Activated naive CD4-positive, alpha-beta T cell treated with anti-CD3 and anti-CD28 coated beads, Interleukin-2, amount 50 U/mL, for 24 hours (primary cell): ENCODE measurements at regions not wholly inside any gene's neighbourhood (a gene's known extent, or its start where the extent isn't known, plus 50 kb on each side); places are given as distances from the start of the nearest gene placed in this dataset.
"Not testable (repeated sequence)": the region's sequence is repeated elsewhere in the genome, so short reads cannot be mapped to it uniquely, and the experiment has no call there.

Experiments
- H3K27ac Mint-ChIP-seq: one replicate; pipeline ENCODE4 v1.8.0; 2021; ENCODE audit warnings: mild to moderate bottlenecking, mixed read lengths
- H3K27me3 Mint-ChIP-seq: one replicate; pipeline ENCODE4 v1.8.0; 2021; ENCODE audit warnings: mixed read lengths
- H3K36me3 Mint-ChIP-seq: one replicate; pipeline ENCODE4 v1.8.0; 2021; ENCODE audit warnings: mixed read lengths
- H3K4me1 Mint-ChIP-seq: one replicate; pipeline ENCODE4 v1.8.0; 2021; ENCODE audit warnings: mixed read lengths
- H3K4me3 Mint-ChIP-seq: one replicate; pipeline ENCODE4 v1.8.0; 2021; ENCODE audit warnings: mild to moderate bottlenecking, mixed read lengths
- H3K9me3 Mint-ChIP-seq: one replicate; pipeline ENCODE4 v1.8.0; 2021; ENCODE audit warnings: mixed read lengths

DNA sequence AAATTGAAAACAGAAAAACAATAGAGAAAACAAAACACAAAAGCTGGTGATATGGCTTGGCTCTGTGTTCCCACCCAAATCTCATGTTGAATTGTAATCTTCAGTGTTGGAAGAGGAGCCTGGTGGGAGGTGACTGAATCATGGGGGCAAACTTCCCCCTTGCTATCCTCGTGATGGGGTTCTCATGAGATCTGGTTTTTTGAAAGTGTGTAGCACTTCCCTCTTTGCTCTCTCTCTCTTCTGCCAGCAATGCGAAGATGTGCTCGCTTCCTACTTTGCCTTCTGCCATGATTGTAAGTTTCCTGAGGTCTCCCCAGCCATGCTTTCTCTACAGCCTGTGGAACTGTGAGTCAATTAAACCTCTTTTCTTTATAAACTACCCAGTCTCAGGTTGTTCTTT is 112.3 kb upstream of the UXS1 start:
- no peak overlapping the region for H3K4me3 Mint-ChIP-seq
- no peaks in the 10 kb centered on the region for H3K27me3 Mint-ChIP-seq
- H3K36me3 Mint-ChIP-seq: no peaks in the 10 kb centered on the region
- no peaks in the 10 kb centered on the region for H3K9me3 Mint-ChIP-seq
- no peaks in the 10 kb centered on the region for H3K4me1 Mint-ChIP-seq
- H3K27ac Mint-ChIP-seq: no peak overlapping the region

DNA sequence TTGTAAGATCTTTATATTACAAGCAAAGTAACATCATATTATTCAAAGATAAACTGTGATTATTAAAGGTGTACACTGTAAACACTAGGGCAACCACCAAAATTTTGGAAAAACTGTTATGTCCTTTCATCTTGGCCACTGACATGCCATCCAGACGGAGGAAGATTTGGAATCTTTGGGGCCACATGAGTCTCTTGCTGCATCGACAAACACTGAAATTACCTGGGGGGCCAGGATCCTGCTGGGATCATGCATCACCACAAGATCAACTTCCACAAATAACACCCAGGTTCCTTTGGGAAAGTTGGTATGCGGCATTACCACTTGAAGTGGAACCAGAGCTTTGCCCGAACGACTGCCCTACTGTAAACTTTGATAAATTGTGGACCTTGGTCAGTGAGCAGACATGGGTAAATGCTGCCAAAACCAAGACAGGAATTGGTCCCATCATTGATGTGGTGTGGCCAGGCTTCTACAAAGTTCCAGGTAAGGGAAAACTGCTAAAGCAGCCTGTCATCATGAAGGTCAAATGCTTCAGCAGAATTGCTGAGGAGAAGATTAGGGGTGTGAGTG is 110.6 kb upstream of the UXS1 start:
- Mint-ChIP-seq H3K27ac (no peak overlapping the region), H3K36me3 (no peaks in the 10 kb centered on the region), H3K27me3 (no peaks in the 10 kb centered on the region), H3K4me1 (no peaks in the 10 kb centered on the region), H3K9me3 (no peaks in the 10 kb centered on the region), H3K4me3 (no peak overlapping the region)

DNA sequence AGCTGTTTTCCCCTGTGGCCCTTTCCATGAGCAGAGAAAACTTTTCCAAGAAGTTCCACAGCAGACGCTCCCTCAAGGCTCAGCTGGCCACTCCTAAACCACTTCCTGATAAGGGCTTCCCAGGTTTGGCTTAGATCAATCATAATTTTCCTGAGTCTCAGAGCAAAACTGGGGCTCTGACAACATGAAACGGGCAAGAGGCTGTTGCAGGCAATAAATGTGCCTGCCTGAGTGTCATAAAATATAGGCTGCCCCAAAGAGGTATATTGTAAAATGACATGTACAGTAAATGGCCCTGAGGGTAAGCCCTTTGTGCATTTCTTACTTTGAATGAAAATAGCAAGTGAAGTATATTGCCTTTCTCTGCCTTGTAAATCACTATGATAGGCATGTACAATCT is 105.6 kb upstream of the UXS1 start:
- no peaks in the 10 kb centered on the region for H3K4me1 Mint-ChIP-seq

DNA sequence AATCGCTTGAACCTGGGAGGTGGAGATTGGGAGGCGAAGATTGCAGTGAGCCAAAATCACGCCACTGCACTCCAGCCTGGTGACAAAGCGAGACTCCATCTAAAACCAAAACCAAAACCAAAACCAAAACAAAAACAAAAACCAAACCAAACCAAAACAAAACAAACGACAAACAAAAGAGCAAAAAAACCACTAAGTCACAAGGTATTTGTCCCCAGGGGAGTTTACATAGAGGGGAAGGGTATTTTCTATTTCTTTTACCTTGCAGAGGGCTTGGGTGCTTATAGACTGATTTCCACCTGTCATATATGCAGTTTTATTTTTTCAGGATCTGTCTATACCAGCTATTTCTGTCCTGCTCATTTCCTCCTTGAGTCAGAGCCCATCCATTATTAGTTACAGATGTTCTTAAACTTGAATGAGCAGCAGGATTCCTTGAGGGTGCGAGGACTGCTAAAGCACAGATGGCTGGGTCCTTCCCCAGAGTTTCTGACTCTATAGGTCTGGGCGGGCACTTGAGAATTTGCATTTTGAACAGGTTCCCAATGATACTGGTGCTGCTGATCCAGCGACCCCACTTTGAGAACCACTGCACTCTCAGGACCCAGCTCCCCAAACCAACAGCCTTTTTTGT is 102.2 kb upstream of the UXS1 start:
- Mint-ChIP-seq H3K4me3 (no peak overlapping the region), H3K36me3 (no peaks in the 10 kb centered on the region), H3K9me3 (no peaks in the 10 kb centered on the region), H3K27ac (no peak overlapping the region), H3K27me3 (no peaks in the 10 kb centered on the region), H3K4me1 (no peaks in the 10 kb centered on the region)

More for the DNA sequence above, 105.6 kb upstream of the UXS1 start:
- Mint-ChIP-seq H3K4me3 (no peak overlapping the region), H3K9me3 (no peaks in the 10 kb centered on the region), H3K27me3 (no peaks in the 10 kb centered on the region), H3K36me3 (no peaks in the 10 kb centered on the region), H3K27ac (no peak overlapping the region)

DNA sequence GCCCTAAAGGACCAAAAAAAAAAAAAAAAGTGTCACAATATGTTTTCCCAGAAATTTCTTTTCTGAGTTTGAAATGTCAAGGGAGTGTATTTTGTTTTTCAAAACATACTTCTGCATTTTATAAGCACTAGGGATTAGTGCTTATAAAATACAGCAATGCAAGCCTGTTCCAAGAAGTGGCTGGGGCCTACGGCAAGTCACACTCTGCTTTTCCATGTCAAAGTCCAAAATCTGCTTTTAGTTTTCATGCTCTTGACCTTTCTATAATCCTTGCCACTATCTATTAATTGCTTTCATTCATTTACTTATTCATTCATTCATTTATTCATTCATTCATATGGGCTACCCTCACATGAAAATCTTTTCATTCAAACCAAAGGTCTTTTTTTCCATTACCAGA is 100.1 kb upstream of the UXS1 start:
- no peaks in the 10 kb centered on the region for H3K36me3 Mint-ChIP-seq
- no peak overlapping the region for H3K27ac Mint-ChIP-seq
- no peaks in the 10 kb centered on the region for H3K27me3 Mint-ChIP-seq
- H3K9me3 Mint-ChIP-seq: no peaks in the 10 kb centered on the region
- no peaks in the 10 kb centered on the region for H3K4me1 Mint-ChIP-seq
- H3K4me3 Mint-ChIP-seq: no peak overlapping the region

DNA sequence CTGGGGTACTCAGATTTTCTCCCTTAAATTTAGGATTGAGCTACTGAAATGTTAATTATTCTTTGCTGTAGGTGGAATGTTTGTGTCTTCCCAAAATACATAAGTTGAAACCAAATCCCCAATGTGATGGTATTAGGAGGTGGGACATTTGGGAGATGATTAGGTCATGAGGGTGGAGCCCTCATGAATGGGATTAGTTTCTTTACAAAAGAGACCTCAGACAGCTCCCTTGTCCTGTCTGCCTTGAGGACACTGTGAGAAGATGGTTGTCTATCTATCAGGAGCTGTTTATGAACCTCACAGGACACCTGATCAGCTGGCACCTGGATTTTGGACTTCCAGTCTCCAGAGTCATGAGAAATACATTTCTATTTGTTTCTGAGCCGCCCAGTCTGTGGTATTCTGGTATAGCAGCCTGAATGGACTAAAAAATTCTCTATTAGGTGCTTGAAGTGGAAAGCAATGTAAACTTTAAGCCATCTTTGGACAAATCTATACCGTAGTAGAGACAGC is 99.2 kb upstream of the UXS1 start:
- Mint-ChIP-seq H3K9me3 (no peaks in the 10 kb centered on the region), H3K4me3 (no peak overlapping the region), H3K27me3 (no peaks in the 10 kb centered on the region), H3K36me3 (no peaks in the 10 kb centered on the region), H3K27ac (no peak overlapping the region), H3K4me1 (no peaks in the 10 kb centered on the region)

DNA sequence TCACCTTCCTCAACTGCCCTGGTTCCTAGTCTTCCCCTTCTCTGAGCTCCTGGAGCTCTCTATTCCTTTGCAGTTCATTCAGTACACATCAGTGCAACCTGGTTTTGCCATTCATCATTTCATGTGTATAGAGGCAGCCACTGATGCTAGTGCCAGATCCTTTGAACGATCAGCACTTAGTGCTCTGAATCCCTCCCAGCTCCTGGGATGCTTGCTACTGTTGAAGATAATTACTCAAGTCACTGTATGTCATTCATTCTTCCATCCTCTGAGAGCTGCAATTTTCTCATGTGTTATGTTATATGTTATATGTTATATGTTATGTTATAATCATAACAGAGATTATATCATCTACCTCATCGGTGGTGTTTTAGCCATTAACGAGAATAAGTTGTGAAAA is 98.5 kb upstream of the UXS1 start:
- no peaks in the 10 kb centered on the region for H3K4me1 Mint-ChIP-seq
- no peaks in the 10 kb centered on the region for H3K36me3 Mint-ChIP-seq
- no peaks in the 10 kb centered on the region for H3K9me3 Mint-ChIP-seq
- H3K4me3 Mint-ChIP-seq: no peak overlapping the region
- H3K27ac Mint-ChIP-seq: no peak overlapping the region
- no peaks in the 10 kb centered on the region for H3K27me3 Mint-ChIP-seq

DNA sequence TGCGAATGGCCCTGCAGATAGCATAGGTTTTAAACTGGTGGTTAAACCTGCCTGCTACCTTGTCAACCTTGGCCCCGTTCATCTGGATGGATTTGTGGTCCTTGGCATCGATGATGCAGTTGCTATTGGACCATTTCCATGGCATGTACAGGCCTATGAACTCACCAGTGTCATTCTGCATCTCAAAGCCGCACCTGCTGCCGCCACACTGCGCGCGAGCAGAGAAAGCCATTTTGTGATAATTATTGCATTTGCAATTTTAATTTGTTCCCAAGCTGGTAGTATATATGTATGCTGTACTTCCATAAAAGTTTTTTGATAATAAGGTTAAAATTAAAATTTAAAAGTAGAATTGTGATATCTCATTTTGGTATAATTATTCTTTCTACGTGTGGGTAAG is 94.8 kb upstream of the UXS1 start:
- no peak overlapping the region for H3K27ac Mint-ChIP-seq

DNA sequence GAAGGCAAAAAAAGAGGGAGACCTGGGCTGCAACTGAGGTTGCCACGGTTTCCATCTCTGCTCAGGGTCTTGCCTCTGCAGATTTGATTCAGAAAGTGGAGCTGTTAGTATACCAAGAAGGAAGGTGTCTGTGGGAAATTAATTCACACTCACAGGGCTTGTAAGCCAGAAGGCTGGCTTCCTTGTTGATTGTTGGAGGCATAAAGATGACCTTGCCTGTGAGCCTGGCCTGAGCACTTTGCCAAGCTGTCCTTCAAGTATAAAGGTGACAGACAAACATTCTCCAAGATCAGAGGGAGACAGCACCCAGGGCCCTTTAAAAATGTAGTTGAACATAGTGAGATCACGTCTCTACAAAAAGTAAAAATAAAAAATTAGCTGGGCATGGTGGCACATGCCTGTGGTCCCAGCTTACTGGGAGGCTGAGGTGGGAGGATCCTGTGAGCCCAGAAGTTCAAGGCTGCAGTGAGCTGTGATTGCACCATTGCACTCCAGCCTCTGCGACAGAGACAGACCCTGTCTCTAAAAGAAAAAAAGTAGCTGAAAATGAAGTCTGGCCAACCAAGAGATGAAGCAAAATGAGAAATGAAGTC is 91.2 kb upstream of the UXS1 start:
- Mint-ChIP-seq H3K4me1 (no peaks in the 10 kb centered on the region), H3K27ac (no peak overlapping the region), H3K4me3 (no peak overlapping the region), H3K27me3 (no peaks in the 10 kb centered on the region), H3K36me3 (no peaks in the 10 kb centered on the region), H3K9me3 (no peaks in the 10 kb centered on the region)

More for the DNA sequence above, 94.8 kb upstream of the UXS1 start:
- no peaks in the 10 kb centered on the region for H3K9me3 Mint-ChIP-seq
- H3K27me3 Mint-ChIP-seq: no peaks in the 10 kb centered on the region
- no peaks in the 10 kb centered on the region for H3K4me1 Mint-ChIP-seq
- H3K4me3 Mint-ChIP-seq: no peak overlapping the region
- H3K36me3 Mint-ChIP-seq: no peaks in the 10 kb centered on the region

DNA sequence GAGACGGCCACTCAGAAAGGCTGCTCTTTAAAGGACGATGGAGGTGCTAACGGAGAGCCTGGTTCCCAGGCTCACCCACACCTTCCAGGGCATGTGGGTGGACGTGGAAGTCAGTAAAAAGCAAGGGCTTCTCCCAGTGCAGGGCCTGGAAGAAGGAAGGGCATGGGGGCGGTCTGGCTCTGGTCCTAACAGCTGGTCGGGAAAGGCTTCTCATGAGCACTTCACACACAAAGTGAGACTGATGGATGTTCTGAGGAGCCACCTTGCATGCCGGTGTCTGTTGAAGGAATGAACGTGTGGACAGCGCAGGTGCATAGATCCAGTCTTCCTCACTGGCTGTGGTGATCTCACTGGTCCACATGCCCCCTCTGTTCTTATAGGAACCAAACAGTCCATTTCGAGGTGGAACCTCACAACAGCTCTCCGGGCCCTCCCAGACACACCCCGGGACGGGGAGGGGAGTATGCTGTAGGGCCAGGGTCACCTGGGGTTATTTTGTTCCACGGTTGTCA is 90.6 kb upstream of the UXS1 start:
- no peaks in the 10 kb centered on the region for H3K9me3 Mint-ChIP-seq
- H3K27me3 Mint-ChIP-seq: no peaks in the 10 kb centered on the region
- no peak overlapping the region for H3K27ac Mint-ChIP-seq
- H3K4me3 Mint-ChIP-seq: no peak overlapping the region
- H3K4me1 Mint-ChIP-seq: no peaks in the 10 kb centered on the region
- H3K36me3 Mint-ChIP-seq: no peaks in the 10 kb centered on the region

DNA sequence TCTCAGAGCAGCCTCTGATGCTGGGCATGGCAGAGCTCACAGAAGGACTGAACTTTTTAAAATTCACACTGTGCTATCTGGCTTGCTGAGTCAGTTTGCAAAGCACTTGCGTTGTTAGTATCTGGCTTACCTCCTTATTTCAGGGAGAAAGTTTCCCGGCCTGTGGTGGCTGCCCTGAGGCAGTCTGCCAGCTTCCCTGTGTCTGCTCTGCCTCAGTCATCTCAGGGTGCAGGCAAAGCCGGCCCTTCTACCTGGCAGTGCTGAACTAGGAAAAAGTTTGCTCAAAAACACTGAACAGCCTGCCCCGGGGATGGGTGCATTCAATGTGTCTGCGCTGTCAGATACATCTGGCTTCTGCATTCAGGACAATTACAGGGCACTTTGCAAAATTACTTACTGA is 90.2 kb upstream of the UXS1 start:
- no peaks in the 10 kb centered on the region for H3K9me3 Mint-ChIP-seq
- no peaks in the 10 kb centered on the region for H3K36me3 Mint-ChIP-seq
- H3K4me1 Mint-ChIP-seq: no peaks in the 10 kb centered on the region
- H3K4me3 Mint-ChIP-seq: no peak overlapping the region
- H3K27me3 Mint-ChIP-seq: no peaks in the 10 kb centered on the region
- no peak overlapping the region for H3K27ac Mint-ChIP-seq

DNA sequence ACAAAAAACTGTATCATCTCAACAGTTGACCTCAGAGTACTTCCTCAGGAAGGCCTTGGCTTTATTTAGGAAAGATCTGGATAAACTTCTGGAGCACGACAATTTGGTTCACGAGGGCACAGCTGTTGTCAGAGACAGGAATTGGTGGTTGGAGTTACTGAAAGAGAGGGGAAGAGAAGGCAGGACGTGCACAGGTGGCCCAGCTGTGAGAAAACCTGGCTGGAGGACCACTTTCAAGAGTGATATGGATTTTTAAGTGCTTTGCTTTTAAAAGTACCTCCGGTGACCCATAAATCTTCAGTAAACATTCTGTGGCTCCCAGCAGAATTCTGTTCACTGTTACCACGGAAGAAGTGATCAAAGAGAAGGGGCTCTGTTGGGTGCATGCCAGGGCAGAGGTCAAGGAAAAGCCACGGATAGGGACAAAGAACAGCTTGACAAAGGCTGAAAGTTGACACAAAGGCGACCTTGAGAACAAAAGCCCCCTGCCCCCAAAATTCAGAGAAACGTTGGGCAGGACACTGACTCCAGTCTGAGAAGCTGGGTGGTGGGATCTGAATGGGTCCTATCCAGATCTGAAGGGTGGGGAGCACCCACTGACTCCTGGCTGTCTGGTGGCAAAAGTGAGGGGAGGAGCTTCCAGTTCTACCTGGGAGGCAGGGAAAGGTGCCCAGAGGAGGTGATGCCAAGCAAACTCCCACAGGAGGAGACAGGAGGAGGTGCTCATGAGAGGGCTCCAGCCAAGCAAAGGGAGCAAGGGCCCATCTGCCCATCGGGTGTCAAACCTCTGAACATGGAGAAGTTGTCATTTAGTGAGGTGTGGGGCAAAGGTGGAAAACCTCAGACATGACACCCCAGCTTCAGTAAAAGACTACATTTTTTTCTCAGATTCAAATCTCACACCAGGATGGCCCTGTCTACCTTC is 89.4 kb upstream of the UXS1 start:
- H3K4me3 Mint-ChIP-seq, H3K27ac Mint-ChIP-seq, H3K9me3 Mint-ChIP-seq, H3K36me3 Mint-ChIP-seq, H3K27me3 Mint-ChIP-seq, H3K4me1 Mint-ChIP-seq: not testable (repeated sequence)

DNA sequence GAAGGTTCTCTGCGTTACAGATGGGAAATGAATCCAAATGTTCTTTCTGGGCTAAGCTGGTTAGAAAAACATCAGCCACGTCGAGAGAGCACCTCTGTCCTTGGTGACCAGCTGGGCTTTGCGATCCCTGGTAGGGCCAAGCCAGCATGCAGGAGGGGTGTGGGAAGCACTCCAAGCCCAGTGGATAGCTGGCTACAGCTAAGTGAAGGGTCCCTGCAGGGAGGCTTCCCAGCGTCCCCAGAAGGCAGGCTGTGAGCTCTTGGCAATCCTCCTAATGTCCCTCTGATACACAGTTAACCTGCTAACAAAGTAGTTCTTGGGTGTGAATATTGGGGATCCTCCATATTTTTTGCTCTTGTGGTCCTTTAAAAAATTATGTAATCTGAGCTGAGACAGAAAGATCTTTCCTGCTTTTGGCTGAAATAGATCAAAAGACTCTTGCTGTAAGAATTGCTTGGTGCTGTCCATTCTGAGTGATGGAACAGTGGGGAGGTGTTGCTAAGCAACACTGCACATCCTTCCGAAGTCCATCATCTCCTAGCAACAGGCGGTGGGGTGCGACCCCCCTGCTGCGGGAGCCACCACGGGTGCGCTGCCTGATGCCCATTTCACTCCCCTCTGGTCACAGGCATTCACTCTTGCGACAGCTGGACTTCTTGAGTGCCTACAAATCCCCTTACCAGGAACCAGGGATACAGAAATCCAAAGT is 88.5 kb upstream of the UXS1 start:
- Mint-ChIP-seq H3K9me3 (no peaks in the 10 kb centered on the region), H3K4me3 (no peak overlapping the region), H3K27me3 (no peaks in the 10 kb centered on the region), H3K27ac (no peak overlapping the region), H3K4me1 (no peaks in the 10 kb centered on the region), H3K36me3 (no peaks in the 10 kb centered on the region)

DNA sequence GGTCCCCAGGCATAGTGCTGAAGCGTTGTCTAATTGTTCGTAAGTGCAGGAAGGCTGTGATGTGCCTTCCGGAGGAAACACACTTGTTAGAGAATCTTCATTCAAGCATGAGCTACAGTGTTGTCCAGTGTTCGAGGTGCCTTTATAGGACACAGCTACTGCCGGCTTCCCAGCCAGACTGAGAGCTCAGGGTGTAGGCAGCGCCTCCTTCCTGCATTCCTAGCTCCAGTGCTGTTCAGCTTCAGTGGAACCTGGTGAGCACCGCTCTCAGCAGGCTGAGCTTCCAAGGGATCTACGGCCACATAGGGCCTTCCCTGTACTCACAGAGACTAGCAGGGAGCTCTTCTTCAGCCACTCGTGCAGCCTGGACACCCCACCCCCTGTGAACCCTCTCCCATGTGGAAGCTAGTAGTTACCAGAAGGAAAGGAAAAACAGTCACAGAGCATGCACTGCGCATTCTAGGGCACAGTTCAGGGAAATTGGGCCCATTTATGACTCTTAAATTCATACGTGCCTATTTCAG is 87.9 kb upstream of the UXS1 start:
- not testable (repeated sequence) for H3K4me3 Mint-ChIP-seq, H3K4me1 Mint-ChIP-seq, H3K27ac Mint-ChIP-seq, H3K27me3 Mint-ChIP-seq, H3K9me3 Mint-ChIP-seq, H3K36me3 Mint-ChIP-seq
